AG09319 (cell line): ENCODE measurements at regions not wholly inside any gene's neighbourhood (a gene's known extent, or its start where the extent isn't known, plus 50 kb on each side); places are given as distances from the start of the nearest gene placed in this dataset.

Source experiments
- DNase-seq: peaks from one replicate; pipeline ENCODE4 v3.0.0-alpha.2; 2010; ENCODE audit warnings: low read depth; ENCODE audit errors: extremely low read depth
- TF ChIP-seq, protein P1 (sequence below): IDR thresholded peaks from 2 replicates; pipeline ENCODE4 v1.5.1; 2011; ENCODE audit warnings: low read depth, mild to moderate bottlenecking, inconsistent platforms, low read length, moderate library complexity

DNA sequence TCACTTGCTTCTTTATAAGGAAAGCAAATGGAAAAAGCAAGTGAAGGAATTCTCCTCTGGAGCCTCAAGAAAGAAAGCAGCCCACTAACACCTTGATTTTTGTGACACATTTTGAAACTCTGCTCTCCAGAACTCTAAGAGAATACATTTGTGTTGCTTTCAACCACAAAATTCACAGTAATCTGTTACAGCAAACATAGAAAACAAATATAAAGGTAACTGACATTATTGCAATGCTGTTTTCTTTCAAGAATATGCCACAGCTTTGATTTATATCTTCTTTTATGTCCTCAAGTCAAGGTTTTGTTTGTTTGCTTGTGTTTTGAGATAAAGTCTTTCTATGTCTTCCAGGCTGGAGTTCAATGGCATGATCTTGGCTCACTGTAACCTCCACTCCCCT lies 103.1 kb upstream of the FIGN start:
- TF ChIP-seq, protein P1, sequence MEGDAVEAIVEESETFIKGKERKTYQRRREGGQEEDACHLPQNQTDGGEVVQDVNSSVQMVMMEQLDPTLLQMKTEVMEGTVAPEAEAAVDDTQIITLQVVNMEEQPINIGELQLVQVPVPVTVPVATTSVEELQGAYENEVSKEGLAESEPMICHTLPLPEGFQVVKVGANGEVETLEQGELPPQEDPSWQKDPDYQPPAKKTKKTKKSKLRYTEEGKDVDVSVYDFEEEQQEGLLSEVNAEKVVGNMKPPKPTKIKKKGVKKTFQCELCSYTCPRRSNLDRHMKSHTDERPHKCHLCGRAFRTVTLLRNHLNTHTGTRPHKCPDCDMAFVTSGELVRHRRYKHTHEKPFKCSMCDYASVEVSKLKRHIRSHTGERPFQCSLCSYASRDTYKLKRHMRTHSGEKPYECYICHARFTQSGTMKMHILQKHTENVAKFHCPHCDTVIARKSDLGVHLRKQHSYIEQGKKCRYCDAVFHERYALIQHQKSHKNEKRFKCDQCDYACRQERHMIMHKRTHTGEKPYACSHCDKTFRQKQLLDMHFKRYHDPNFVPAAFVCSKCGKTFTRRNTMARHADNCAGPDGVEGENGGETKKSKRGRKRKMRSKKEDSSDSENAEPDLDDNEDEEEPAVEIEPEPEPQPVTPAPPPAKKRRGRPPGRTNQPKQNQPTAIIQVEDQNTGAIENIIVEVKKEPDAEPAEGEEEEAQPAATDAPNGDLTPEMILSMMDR = no peak

DNA sequence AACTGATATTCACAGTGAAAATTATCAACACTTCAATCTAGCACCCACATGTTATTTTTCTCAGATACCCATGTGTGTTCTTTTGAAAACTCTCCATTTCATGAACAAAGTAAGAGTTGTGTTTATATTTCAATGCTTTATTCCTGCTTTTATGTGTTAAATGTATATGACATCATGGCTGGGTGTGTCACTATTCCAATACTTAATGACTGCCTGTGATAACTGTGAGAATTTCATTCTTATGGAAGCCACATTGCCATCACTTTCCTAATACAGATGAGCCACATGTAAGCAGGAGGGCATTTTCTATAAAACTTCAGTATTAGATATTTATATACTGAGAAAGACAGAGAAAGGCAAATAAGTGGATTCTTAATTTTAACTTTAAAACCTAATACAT lies 100.4 kb upstream of the FIGN start:
- TF ChIP-seq, protein P1 = no peak
- DNase-seq = no peak

More for the DNA sequence above, 103.1 kb upstream of the FIGN start:
- DNase-seq = no peak

DNA sequence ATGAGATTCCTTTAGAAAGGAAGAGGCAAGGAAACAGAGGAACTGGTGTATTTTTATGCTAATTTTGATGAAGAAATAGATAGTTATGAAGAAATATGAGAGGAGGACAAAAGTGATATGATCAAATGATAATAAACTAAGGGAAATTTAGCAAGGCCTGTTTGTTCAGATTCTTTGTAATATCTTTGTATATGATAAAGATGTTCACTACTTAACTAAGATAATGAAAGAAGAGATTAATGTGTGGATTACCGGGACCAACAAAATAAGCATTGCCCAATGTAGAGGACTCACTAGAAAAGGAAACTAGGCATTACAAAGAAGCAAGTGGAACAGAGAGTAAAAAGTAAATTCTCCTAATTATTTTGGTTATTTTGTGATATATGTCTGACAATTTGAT lies 99.0 kb upstream of the FIGN start:
- no peak for DNase-seq
- TF ChIP-seq, protein P1 = no peak

DNA sequence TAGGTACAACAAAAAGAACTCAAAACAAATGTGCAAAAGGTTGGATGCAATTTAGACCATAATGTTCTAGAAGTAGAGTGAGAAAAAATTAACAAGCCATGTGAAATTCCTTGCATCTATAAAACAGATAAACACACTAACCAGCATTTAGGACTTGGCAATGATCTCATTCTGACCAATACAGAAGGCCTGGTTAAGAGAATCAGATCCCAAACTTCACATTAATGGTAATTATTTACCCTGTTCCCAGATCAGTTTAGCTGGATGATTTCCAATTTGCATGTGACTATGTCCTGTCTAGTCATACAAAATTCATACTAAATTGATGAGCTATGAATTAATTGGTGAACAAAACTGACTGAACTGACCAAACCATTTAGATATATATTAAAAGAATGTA lies 98.4 kb upstream of the FIGN start:
- DNase-seq = no peak
- TF ChIP-seq, protein P1 = no peak

DNA sequence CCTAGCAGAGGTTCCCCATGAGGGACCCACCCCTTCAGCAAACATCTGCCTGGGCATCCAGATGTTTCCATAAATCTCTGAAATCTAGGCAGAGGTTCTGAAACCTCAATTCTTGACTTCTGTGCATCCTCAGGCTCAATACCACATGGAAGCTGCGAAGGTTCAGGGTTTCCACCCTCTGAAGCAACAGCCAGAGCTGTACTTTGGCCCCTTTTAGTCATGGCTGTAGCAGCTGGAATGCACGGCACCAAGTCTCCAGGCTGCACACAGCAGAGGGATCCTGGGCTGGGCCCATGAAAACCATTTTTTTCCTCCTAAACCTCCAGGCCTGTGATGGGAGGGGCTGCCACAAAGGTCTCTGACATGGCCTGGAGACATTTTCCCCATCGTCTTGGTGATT lies 93.0 kb upstream of the FIGN start:
- DNase-seq = no peak
- TF ChIP-seq, protein P1 = no peak

DNA sequence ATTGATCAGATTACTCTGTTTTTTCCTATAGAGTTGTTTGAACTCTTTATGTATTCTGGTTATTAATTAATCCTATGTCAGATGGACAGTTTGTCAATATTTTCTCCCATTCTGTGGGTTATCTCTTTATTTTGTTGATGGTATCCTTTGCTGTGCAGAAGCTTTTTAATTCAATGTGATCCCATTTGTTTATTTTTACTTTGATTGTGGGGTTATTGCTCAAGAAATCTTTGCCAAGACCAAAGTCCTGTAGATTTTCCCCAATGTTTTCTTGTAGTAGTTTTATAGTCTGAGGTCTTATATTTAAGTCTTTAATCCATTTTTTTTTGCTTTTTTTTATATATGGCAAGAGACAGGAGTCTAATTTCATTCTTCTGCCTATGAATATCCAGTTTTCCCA lies 86.2 kb upstream of the FIGN start:
- TF ChIP-seq, protein P1 = no peak
- no peak for DNase-seq

DNA sequence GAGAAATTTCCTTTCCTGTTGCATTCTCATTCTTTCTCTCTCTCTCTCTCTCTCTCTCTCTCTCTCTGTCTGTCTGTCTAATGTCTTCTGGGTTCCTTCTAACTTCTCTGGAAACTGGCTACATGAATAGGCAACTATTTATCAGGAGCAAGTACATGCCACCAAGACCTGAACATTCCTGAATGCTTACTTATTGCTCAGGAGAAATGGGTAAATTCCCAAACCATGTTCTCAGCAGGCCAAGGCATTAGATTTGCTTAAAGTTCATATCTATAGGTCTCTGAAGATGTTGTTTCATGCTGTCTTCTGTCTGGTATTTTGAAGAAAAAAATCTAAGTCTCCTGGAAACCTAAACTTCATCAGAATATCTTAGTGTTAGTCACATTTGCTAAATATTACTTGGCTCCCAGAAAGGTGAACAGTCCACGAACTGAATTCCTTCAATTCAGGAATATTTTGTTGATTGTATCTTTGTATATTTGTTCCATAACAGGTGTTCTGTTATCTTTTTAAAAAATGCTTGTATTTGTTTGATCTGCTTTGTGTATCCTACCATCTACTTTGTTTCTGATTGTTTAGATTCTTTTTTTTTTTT lies 77.2 kb upstream of the FIGN start:
- TF ChIP-seq, protein P1 = no peak
- no peak for DNase-seq
